K562 (cell line): ENCODE measurements at regions not wholly inside any gene's neighbourhood (a gene's known extent, or its start where the extent isn't known, plus 50 kb on each side); places are given as distances from the start of the nearest gene placed in this dataset.

Experiments
- ATAC-seq: fragments of 200-7000 bp; cut with Tn5 transposase; 3 replicates; pipeline ENCODE4 v1.9.1; 2020; ENCODE audit warnings: moderate library complexity
- BruUV-seq: library from RNA; stranded (reverse); fragments of 400-500 nt; replicated peaks from 2 replicates; lab custom pipeline; 2021; lab: Mats Ljungman, UMichigan
- CTCF ChIA-PET: fragments of 300-600 bp; formaldehyde crosslinking; extraction: SDS; loops from one replicate; lab custom pipeline; 2021; ENCODE audit warnings: low intra/inter-chr PET ratio; lab: Yijun Ruan, JAX
- POLR2A ChIA-PET: fragments of 300-600, 350-650 bp; sonication (Branson Sonifier 250); formaldehyde crosslinking; extraction: SDS; loops from one replicate; lab custom pipeline; 2021; ENCODE audit warnings: antibody characterized with exemption, inconsistent platforms; lab: Yijun Ruan, JAX
- DNase-seq, 4 experiments: peaks; one replicate each; pipeline versions ENCODE4 v3.0.0 to v3.0.0-alpha.2; 2011 to 2018; ENCODE audit warnings: low spot score in 3 of 4, mixed read lengths in 3 of 4; ENCODE audit errors: extremely low read depth in 1 of 4
- FAIRE-seq: peaks from 2 replicates; lab custom pipeline; 2011; peaks lifted over from hg19 to GRCh38; lab: Jason Lieb, UNC
- H2AFZ ChIP-seq: 2 replicates; pipeline ENCODE4 v1.6.0; 2011; ENCODE audit warnings: low read depth, low read length, control low read depth, inconsistent platforms
- H3K27ac ChIP-seq: fragments of 200-600 bp; 3 replicates; pipeline ENCODE4 v1.8.0; 2011; ENCODE audit warnings: low read depth, mild to moderate bottlenecking, control low read depth, inconsistent platforms, low read length, moderate library complexity, mixed read lengths; ENCODE audit errors: extremely low read depth
- H3K27me3 ChIP-seq, 2 experiments: fragments of 300-600 bp in 1 of 2; 2 replicates in 1 of 2; 3 replicates in 1 of 2; pipeline versions ENCODE4 v1.6.0 to v1.8.0; 2011; ENCODE audit warnings: inconsistent platforms in 2 of 2, low read length in 2 of 2, mild to moderate bottlenecking in 1 of 2, mixed read lengths in 1 of 2, moderate library complexity in 1 of 2; ENCODE audit not compliant: control insufficient read depth in 2 of 2, insufficient read depth in 2 of 2
- H3K36me3 ChIP-seq: fragments of 300-600 bp; 3 replicates; pipeline ENCODE4 v1.8.0; 2011; ENCODE audit warnings: mild to moderate bottlenecking, low read length, inconsistent platforms; ENCODE audit not compliant: control insufficient read depth, insufficient read depth
- H3K4me1 ChIP-seq, 2 experiments: fragments of 200-600 bp in 1 of 2; replicated peaks in 1 of 2; 2 replicates in 1 of 2; 3 replicates in 1 of 2; pipeline versions ENCODE4 v1.5.1 to v1.8.0; 2011; ENCODE audit warnings: inconsistent platforms in 2 of 2, low read length in 2 of 2, mild to moderate bottlenecking in 1 of 2, mixed read lengths in 1 of 2, moderate library complexity in 1 of 2; ENCODE audit not compliant: control insufficient read depth in 2 of 2, insufficient read depth in 2 of 2
- H3K4me2 ChIP-seq: 2 replicates; pipeline ENCODE4 v1.6.1; 2011; ENCODE audit warnings: low read length, control low read depth, inconsistent platforms, mixed read lengths; ENCODE audit not compliant: insufficient read depth
- H3K4me3 ChIP-seq: fragments of 200-600 bp; sonication (generic), shearing (Covaris generic); 2 replicates; pipeline ENCODE4 v1.5.1; 2016; ENCODE audit warnings: control low read depth, inconsistent platforms
- H3K79me2 ChIP-seq: fragments of 200-600 bp; 3 replicates; pipeline ENCODE4 v1.8.0; 2011; ENCODE audit warnings: low read length, inconsistent platforms; ENCODE audit not compliant: control insufficient read depth, insufficient read depth
- H3K9ac ChIP-seq, 2 experiments: 2 replicates each; pipeline versions ENCODE4 v1.6.0 to v1.6.1; 2011; ENCODE audit warnings: low read depth in 2 of 2, low read length in 2 of 2, control low read depth in 1 of 2, inconsistent platforms in 1 of 2, mild to moderate bottlenecking in 1 of 2, mixed read lengths in 1 of 2; ENCODE audit not compliant: insufficient read depth in 1 of 2
- H3K9me1 ChIP-seq: one replicate; pipeline ENCODE4 v1.6.0; 2011; ENCODE audit warnings: inconsistent platforms, mild to moderate bottlenecking, low read length, moderate library complexity; ENCODE audit not compliant: control insufficient read depth, insufficient read depth
- H3K9me3 ChIP-seq: replicated peaks from 2 replicates; pipeline ENCODE4 v1.5.1; 2011; ENCODE audit warnings: low read depth, low read length, inconsistent platforms; ENCODE audit not compliant: control insufficient read depth, insufficient read depth
- H4K20me1 ChIP-seq: replicated peaks from 2 replicates; pipeline ENCODE4 v1.6.1; 2011; ENCODE audit warnings: low read length, inconsistent platforms, mixed read lengths; ENCODE audit not compliant: control insufficient read depth, insufficient read depth
- CREB1 ChIP-seq, 2 experiments: sonication (generic) in 1 of 2; formaldehyde crosslinking in 1 of 2; IDR thresholded peaks; 2 replicates each; pipeline versions ENCODE4 v1.6.1 to v1.8.0; 2012 to 2022; ENCODE audit warnings: inconsistent platforms in 1 of 2, mild to moderate bottlenecking in 1 of 2, missing genetic modification reagents in 1 of 2, moderate library complexity in 1 of 2
- E2F3 ChIP-seq: fragments of 250-450 bp; sonication (Bioruptor Pico); IDR thresholded peaks from 2 replicates; pipeline ENCODE4 v1.4.0; 2020; ENCODE audit warnings: mild to moderate bottlenecking
- HSF4 ChIP-seq: fragments of 250-450 bp; sonication (Bioruptor Pico); IDR thresholded peaks from 2 replicates; pipeline ENCODE4 v2.1.2; 2022; ENCODE audit warnings: mild to moderate bottlenecking, moderate library complexity, borderline replicate concordance
- MTF1 ChIP-seq: fragments of 250-450 bp; sonication (Bioruptor Pico); IDR thresholded peaks from 2 replicates; pipeline ENCODE4 v1.9.0; 2021; ENCODE audit warnings: moderate library complexity, mild to moderate bottlenecking, inconsistent platforms, borderline replicate concordance
- MYC ChIP-seq, 2 experiments: fragments of 250-450 bp in 1 of 2; sonication (Bioruptor Pico) in 1 of 2; IDR thresholded peaks; 2 replicates each; pipeline versions ENCODE4 v1.5.1 to v1.6.1; 2012 to 2021; ENCODE audit warnings: low read depth in 2 of 2, borderline replicate concordance in 1 of 2, improper control_type of control experiment in 1 of 2, low read length in 1 of 2, mild to moderate bottlenecking in 1 of 2, moderate library complexity in 1 of 2
- PHF8 ChIP-seq: fragments of 200-600 bp; sonication (generic); IDR thresholded peaks from 2 replicates; pipeline ENCODE4 v1.6.1; 2012; ENCODE audit warnings: mixed run types, mild to moderate bottlenecking, inconsistent platforms, low read length, moderate library complexity, borderline replicate concordance
- RHOXF2B ChIP-seq: fragments of 250-450 bp; sonication (Bioruptor Pico); conservative IDR thresholded peaks from 2 replicates; pipeline ENCODE4 v1.5.1; 2021
- SETDB1 ChIP-seq: IDR thresholded peaks from one replicate; pipeline ENCODE4 v1.6.1; 2012; ENCODE audit warnings: low read length, control low read depth, inconsistent platforms
- SLC30A9 ChIP-seq: fragments of 250-450 bp; sonication (Bioruptor Pico); IDR thresholded peaks from 2 replicates; pipeline ENCODE4 v1.8.0; 2022; ENCODE audit warnings: mild to moderate bottlenecking, moderate library complexity
- SMARCA4 ChIP-seq: fragments of 450-650 bp; IDR thresholded peaks from 2 replicates; pipeline ENCODE4 v1.6.1; 2016
- SPI1 ChIP-seq: IDR thresholded peaks from 2 replicates; pipeline ENCODE4 v1.6.1; 2011; ENCODE audit warnings: low read depth, low read length, control low read depth, borderline replicate concordance
- ZBTB5 ChIP-seq: fragments of 450-650 bp; IDR thresholded peaks from 2 replicates; pipeline ENCODE4 v1.6.1; 2017; ENCODE audit warnings: antibody characterized with exemption
- ZC3H11A ChIP-seq: IDR thresholded peaks from 2 replicates; pipeline ENCODE4 v1.6.1; 2012; ENCODE audit warnings: low read depth, low read length, improper control_type of control experiment
- ZNF274 ChIP-seq: IDR thresholded peaks from 2 replicates; pipeline ENCODE4 v1.6.1; 2011; ENCODE audit warnings: low read depth, mild to moderate bottlenecking, low read length, moderate library complexity, borderline replicate concordance
- WGBS: fragments of 100-300 bp; shearing (Covaris generic); methylation state at CpG from one replicate; pipeline ENCODE4 v1.1.6; 2016; ENCODE audit warnings: low coverage, mixed read lengths; ENCODE audit not compliant: insufficient coverage; ENCODE audit errors: missing lambda C conversion rate; 5-methylcytosine and 5-hydroxymethylcytosine counted together
- in situ Hi-C: fragments of 300-500 bp; cut with MboI; formaldehyde crosslinking; loops from 4 replicates; pipeline ENCODE4 v1.15.0; 2018; ENCODE audit warnings: inconsistent platforms, mixed read lengths
- intact Hi-C: fragments of 100-400 bp; cut with micrococcal nuclease; formaldehyde crosslinking; loops from 2 replicates; pipeline ENCODE4 v1.14.2; 2022
- TF ChIP-seq, protein P1 (sequence below): fragments of 200-800 bp; sonication (Bioruptor generic); IDR thresholded peaks from 2 replicates; pipeline ENCODE4 v1.6.1; 2017; ENCODE audit warnings: missing genetic modification characterization, missing compliant biosample characterization

DNA sequence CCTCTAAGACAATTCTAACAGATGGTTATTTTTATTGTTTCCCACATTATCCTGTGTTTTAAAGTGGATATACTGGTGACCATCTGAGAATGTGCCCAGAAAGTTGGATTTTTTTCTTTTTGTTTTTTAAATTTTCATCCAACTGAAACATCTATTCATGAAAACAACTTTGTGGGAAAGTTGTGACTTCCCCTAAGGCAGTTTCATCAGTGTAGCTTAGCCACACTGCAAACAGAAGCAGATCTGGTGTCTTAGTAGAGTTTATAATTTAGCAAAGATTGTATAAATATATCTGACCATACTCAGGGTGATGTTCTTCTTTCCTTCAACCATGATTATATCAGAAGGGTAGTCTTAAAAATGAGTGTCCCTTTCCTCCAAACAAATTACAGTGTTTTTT is 1241.3 kb downstream of the MAT2B start:
- TF ChIP-seq ZNF274 = no peak
- TF ChIP-seq, protein P1, sequence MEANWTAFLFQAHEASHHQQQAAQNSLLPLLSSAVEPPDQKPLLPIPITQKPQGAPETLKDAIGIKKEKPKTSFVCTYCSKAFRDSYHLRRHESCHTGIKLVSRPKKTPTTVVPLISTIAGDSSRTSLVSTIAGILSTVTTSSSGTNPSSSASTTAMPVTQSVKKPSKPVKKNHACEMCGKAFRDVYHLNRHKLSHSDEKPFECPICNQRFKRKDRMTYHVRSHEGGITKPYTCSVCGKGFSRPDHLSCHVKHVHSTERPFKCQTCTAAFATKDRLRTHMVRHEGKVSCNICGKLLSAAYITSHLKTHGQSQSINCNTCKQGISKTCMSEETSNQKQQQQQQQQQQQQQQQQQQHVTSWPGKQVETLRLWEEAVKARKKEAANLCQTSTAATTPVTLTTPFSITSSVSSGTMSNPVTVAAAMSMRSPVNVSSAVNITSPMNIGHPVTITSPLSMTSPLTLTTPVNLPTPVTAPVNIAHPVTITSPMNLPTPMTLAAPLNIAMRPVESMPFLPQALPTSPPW (CRISPR knock-in tag) = no peak
- ATAC-seq = no peak
- BruUV-seq = no TSS peak
- ChIA-PET CTCF (no interaction called here), POLR2A (no interaction called here)
- Histone ChIP-seq H2AFZ (no peak overlapping the region), H3K9me3 (no peaks in the 10 kb centered on the region), H4K20me1 (no peaks in the 10 kb centered on the region), H3K27me3 (no peaks in the 10 kb centered on the region), H3K36me3 (no peaks in the 10 kb centered on the region), H3K9me1 (no peaks in the 10 kb centered on the region), H3K27ac (no peak overlapping the region), H3K9ac (no peak overlapping the region), H3K79me2 (no peaks in the 10 kb centered on the region), H3K4me3 (no peak overlapping the region), H3K4me2 (no peak overlapping the region), H3K4me1 (no peaks in the 10 kb centered on the region)
- DNase-seq = no peak
- FAIRE-seq = no peak
- intact Hi-C loops = no loop called here
- in situ Hi-C loops = no loop called here

GRCh38 chr5:164747371-164747770 is 1242.0 kb downstream of the MAT2B start:
- ATAC-seq (no peak), FAIRE-seq (no peak), DNase-seq (no peak)
- Histone ChIP-seq H3K4me1 (no peaks in the 10 kb centered on the region), H2AFZ (no peak overlapping the region), H3K4me3 (no peak overlapping the region), H3K4me2 (no peak overlapping the region), H3K79me2 (no peaks in the 10 kb centered on the region), H3K9me3 (no peaks in the 10 kb centered on the region), H4K20me1 (no peaks in the 10 kb centered on the region), H3K9me1 (no peaks in the 10 kb centered on the region), H3K27me3 (no peaks in the 10 kb centered on the region), H3K27ac (no peak overlapping the region), H3K9ac (no peak overlapping the region), H3K36me3 (no peaks in the 10 kb centered on the region)
- WGBS = 0% methylated on average over 1 of the region's 1 CpG
- BruUV-seq = no TSS peak
- intact Hi-C loops = no loop called here
- ChIA-PET POLR2A (no interaction called here), CTCF (no interaction called here)
- in situ Hi-C loops = no loop called here
- TF ChIP-seq SMARCA4 (no peak), CREB1 (IDR thresholded peaks at IDR 0.05) (no peak), CREB1 (CRISPR knock-in tag; IDR thresholded peaks at IDR 0.05) (no peak), MTF1 (CRISPR knock-in tag) (no peak), E2F3 (CRISPR knock-in tag) (no peak), RHOXF2B (CRISPR knock-in tag) (no peak), HSF4 (no peak), SETDB1 (no peak), MYC (IDR thresholded peaks at IDR 0.05; ENCODE audit: low read depth, low read length) (no peak), MYC (CRISPR knock-in tag; IDR thresholded peaks at IDR 0.05; ENCODE audit: borderline replicate concordance, low read depth) (no peak), ZBTB5 (no peak), SPI1 (no peak), PHF8 (no peak), SLC30A9 (no peak), ZC3H11A (no peak)
